ENCODE measurements at regions not wholly inside any gene's neighbourhood (a gene's known extent, or its start where the extent isn't known, plus 50 kb on each side); places are given as distances from the start of the nearest gene placed in this dataset.

DNA sequence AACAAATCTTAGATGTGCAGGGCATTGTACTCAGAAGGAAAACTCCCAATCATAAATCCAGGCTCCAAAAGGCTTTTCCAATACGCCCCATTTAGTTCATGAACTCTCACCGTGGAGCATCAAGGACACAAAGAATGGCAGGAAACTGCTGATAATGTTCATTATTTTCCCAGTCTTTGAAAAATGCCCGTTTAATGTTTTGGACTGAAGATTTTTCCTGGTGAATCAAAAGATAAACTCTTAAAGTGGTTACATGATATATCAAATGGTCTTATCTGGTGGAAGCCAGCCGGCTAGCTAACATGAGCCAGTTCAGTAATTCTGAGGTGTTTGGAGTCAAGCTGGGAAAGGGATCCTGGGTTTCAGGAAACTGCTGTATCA, 62.1 kb upstream of the AP1S2 start:
- DNase-seq (ENCODE audit: low spot score): no peak
- H3K27ac ChIP-seq: no peak overlapping the region
- CTCF ChIA-PET: interaction anchor here (1.2 kb wide), 1 partner anchor 14 kb away, joined by 3 read pairs; no protein-coding TSS in a partner anchor
- TF ChIP-seq CTCF (conservative IDR thresholded peaks at IDR 0.05; ENCODE audit: low read depth): no peak
- POLR2A ChIA-PET (ENCODE audit: low non-redundant PET): no interaction called here

GRCh38 chrX:15915959-15916703, 61.5 kb upstream of the AP1S2 start:
- ChIA-PET CTCF (no interaction called here), POLR2A (ENCODE audit: low non-redundant PET) (no interaction called here)
- no peak for DNase-seq (ENCODE audit: low spot score)
- no peak overlapping the region for H3K27ac ChIP-seq
- TF ChIP-seq CTCF (conservative IDR thresholded peaks at IDR 0.05; ENCODE audit: low read depth): no peak

DNA sequence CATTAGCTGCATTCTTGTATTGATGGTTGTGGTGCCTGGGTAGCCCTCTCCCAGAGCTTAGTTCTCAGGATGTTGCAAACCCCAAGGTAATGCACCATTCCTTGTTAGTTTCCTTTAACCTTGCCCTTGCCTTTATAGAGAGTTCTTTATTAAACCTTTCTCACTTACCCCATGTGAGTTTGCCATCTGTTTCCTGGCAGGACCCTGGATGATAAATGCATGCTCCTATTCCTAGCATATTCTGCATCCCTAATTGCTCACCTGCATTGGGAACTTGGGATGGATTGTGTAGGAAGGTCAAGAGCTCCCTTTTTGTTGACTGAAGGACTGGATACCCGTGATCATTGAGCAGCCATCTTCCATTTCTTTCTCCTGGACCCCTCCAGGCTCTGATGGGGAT, 59.9 kb upstream of the AP1S2 start:
- no peak for DNase-seq (ENCODE audit: low spot score)
- ChIA-PET POLR2A (ENCODE audit: low non-redundant PET) (no interaction called here), CTCF (no interaction called here)
- TF ChIP-seq CTCF (conservative IDR thresholded peaks at IDR 0.05; ENCODE audit: low read depth): no peak
- H3K27ac ChIP-seq: no peak overlapping the region

- CTCF ChIA-PET: no interaction called here
- POLR2A ChIA-PET (ENCODE audit: low non-redundant PET): no interaction called here
- no peak for DNase-seq (ENCODE audit: low spot score)
- no peak overlapping the region for H3K27ac ChIP-seq
- no peak for TF ChIP-seq CTCF (conservative IDR thresholded peaks at IDR 0.05; ENCODE audit: low read depth)
These were observed 58.5 kb upstream of the AP1S2 start for GRCh38 chrX:15913146-15913545.

GRCh38 chrX:15911734-15912550, 57.3 kb upstream of the AP1S2 start:
- TF ChIP-seq CTCF (conservative IDR thresholded peaks at IDR 0.05; ENCODE audit: low read depth): no peak
- DNase-seq (ENCODE audit: low spot score): no peak
- ChIA-PET POLR2A (ENCODE audit: low non-redundant PET) (no interaction called here), CTCF (no interaction called here)
- no peak overlapping the region for H3K27ac ChIP-seq

GRCh38 chrX:15909605-15910004, 55.0 kb upstream of the AP1S2 start:
- ChIA-PET CTCF (no interaction called here), POLR2A (ENCODE audit: low non-redundant PET) (no interaction called here)
- no peak for TF ChIP-seq CTCF (conservative IDR thresholded peaks at IDR 0.05; ENCODE audit: low read depth)
- DNase-seq (ENCODE audit: low spot score): no peak
- H3K27ac ChIP-seq: no peak overlapping the region
